Fibroblast of lung (primary cell): ENCODE measurements at regions not wholly inside any gene's neighbourhood (a gene's known extent, or its start where the extent isn't known, plus 50 kb on each side); places are given as distances from the start of the nearest gene placed in this dataset.
A peak's percentile ranks its signal among the peaks of the same experiment; 100 is the strongest.

Experiments used
- DNase-seq, 2 donors: peaks; one replicate each; pipeline versions ENCODE4 v3.0.0 to v3.0.0-alpha.2; 2010; ENCODE audit warnings: low read depth in 2 of 2
- H2AFZ ChIP-seq: 2 replicates; pipeline ENCODE4 v1.5.1; 2012; ENCODE audit warnings: low read length, control low read depth, inconsistent platforms
- H3K27ac ChIP-seq: 2 replicates; pipeline ENCODE4 v1.5.1; 2011; ENCODE audit warnings: low read length, control low read depth; ENCODE audit not compliant: insufficient read depth
- H3K27me3 ChIP-seq: 2 replicates; pipeline ENCODE4 v1.5.1; 2011; ENCODE audit warnings: mild to moderate bottlenecking, low read length; ENCODE audit not compliant: control insufficient read depth, insufficient read depth
- H3K36me3 ChIP-seq: 2 replicates; pipeline ENCODE4 v1.5.1; 2011; ENCODE audit warnings: low read length; ENCODE audit not compliant: control insufficient read depth, insufficient read depth
- H3K4me1 ChIP-seq: 2 replicates; pipeline ENCODE4 v1.5.1; 2011; ENCODE audit warnings: low read length; ENCODE audit not compliant: control insufficient read depth, insufficient read depth; ENCODE audit errors: extremely low read depth
- H3K4me2 ChIP-seq: 2 replicates; pipeline ENCODE4 v1.5.1; 2011; ENCODE audit warnings: low read length, control low read depth; ENCODE audit not compliant: insufficient read depth; ENCODE audit errors: extremely low read depth
- H3K4me3 ChIP-seq, 4 experiments: fragments of 200-600 bp in 1 of 4; sonication (generic) in 1 of 4; replicated peaks in 1 of 4; 2 replicates each; pipeline ENCODE4 v1.5.1; 2011 to 2016; ENCODE audit warnings: low read length in 4 of 4, low read depth in 3 of 4, mild to moderate bottlenecking in 3 of 4, control low read depth in 2 of 4, inconsistent platforms in 1 of 4, mixed read lengths in 1 of 4; ENCODE audit not compliant: insufficient read depth in 1 of 4; ENCODE audit errors: control extremely low read depth in 1 of 4
- H3K79me2 ChIP-seq: 2 replicates; pipeline ENCODE4 v1.5.1; 2012; ENCODE audit warnings: mild to moderate bottlenecking, low read length, inconsistent platforms; ENCODE audit not compliant: control insufficient read depth, insufficient read depth
- H3K9ac ChIP-seq: 2 replicates; pipeline ENCODE4 v1.5.1; 2011; ENCODE audit warnings: mild to moderate bottlenecking, low read length, control low read depth; ENCODE audit not compliant: insufficient read depth
- H3K9me3 ChIP-seq: 2 replicates; pipeline ENCODE4 v1.5.1; 2012; ENCODE audit warnings: low read depth, low read length; ENCODE audit not compliant: control insufficient read depth, insufficient read depth
- H4K20me1 ChIP-seq: 2 replicates; pipeline ENCODE4 v1.5.1; 2011; ENCODE audit warnings: low read length; ENCODE audit not compliant: control insufficient read depth, insufficient read depth; ENCODE audit errors: extremely low read depth
- CTCF ChIP-seq, 2 donors: IDR thresholded peaks in 1 of 2; conservative IDR thresholded peaks in 1 of 2; 1 replicate in 1 of 2; 2 replicates in 1 of 2; pipeline ENCODE4 v1.5.1; 2011 to 2012; ENCODE audit warnings: low read length in 2 of 2, control low read depth in 1 of 2, inconsistent platforms in 1 of 2, low read depth in 1 of 2, mild to moderate bottlenecking in 1 of 2
- EZH2 ChIP-seq: IDR thresholded peaks from 2 replicates; pipeline ENCODE4 v1.5.1; 2012; ENCODE audit warnings: low read length, control low read depth, mild to moderate bottlenecking; ENCODE audit errors: missing control alignments

GRCh38 chr12:67721248-67721647, 72.7 kb downstream of the DYRK2 start:
- H3K4me1 ChIP-seq: peaks cover 2% of the 10 kb centered on the region
- no peak overlapping the region for H3K27ac ChIP-seq
- no peaks in the 10 kb centered on the region for H3K36me3 ChIP-seq
- TF ChIP-seq EZH2 (no peak), CTCF (conservative IDR thresholded peaks at IDR 0.05 in 1 of 2, IDR thresholded peaks at IDR 0.05 in 1 of 2; ENCODE audit: low read depth in 1 of 2, low read length in 2 of 2) (no peak)
- H3K79me2 ChIP-seq: no peaks in the 10 kb centered on the region
- DNase-seq: no peak
- no peak overlapping the region for H3K4me2 ChIP-seq
- no peaks in the 10 kb centered on the region for H3K9me3 ChIP-seq
- H2AFZ ChIP-seq: no peak overlapping the region
- H3K27me3 ChIP-seq: no peaks in the 10 kb centered on the region
- no peak overlapping the region for H3K9ac ChIP-seq
- H4K20me1 ChIP-seq: no peaks in the 10 kb centered on the region
- H3K4me3 ChIP-seq: no peak overlapping the region

- no peaks in the 10 kb centered on the region for H3K36me3 ChIP-seq
- no peak for TF ChIP-seq CTCF (conservative IDR thresholded peaks at IDR 0.05 in 1 of 2, IDR thresholded peaks at IDR 0.05 in 1 of 2; ENCODE audit: low read depth in 1 of 2, low read length in 2 of 2)
- no peak for TF ChIP-seq EZH2
These were observed 73.8 kb downstream of the DYRK2 start for GRCh38 chr12:67722296-67722695.

GRCh38 chr12:67726868-67727267, 78.3 kb downstream of the DYRK2 start:
- Histone ChIP-seq H2AFZ (no peak overlapping the region), H3K9ac (no peak overlapping the region), H3K9me3 (no peaks in the 10 kb centered on the region), H4K20me1 (no peaks in the 10 kb centered on the region), H3K4me1 (no peaks in the 10 kb centered on the region), H3K4me2 (no peak overlapping the region), H3K36me3 (no peaks in the 10 kb centered on the region), H3K4me3 (no peak overlapping the region), H3K27me3 (no peaks in the 10 kb centered on the region), H3K79me2 (no peaks in the 10 kb centered on the region), H3K27ac (no peak overlapping the region)
- DNase-seq: no peak
- no peak for TF ChIP-seq EZH2
- no peak for TF ChIP-seq CTCF (conservative IDR thresholded peaks at IDR 0.05 in 1 of 2, IDR thresholded peaks at IDR 0.05 in 1 of 2; ENCODE audit: low read depth in 1 of 2, low read length in 2 of 2)

More at GRCh38 chr12:67722296-67722695, 73.8 kb downstream of the DYRK2 start:
- H3K79me2 ChIP-seq: no peaks in the 10 kb centered on the region
- no peaks in the 10 kb centered on the region for H3K9me3 ChIP-seq
- H3K4me2 ChIP-seq: no peak overlapping the region
- H3K4me3 ChIP-seq: no peak overlapping the region
- peaks cover 2% of the 10 kb centered on the region for H3K4me1 ChIP-seq
- no peaks in the 10 kb centered on the region for H3K27me3 ChIP-seq
- H3K9ac ChIP-seq: no peak overlapping the region
- H4K20me1 ChIP-seq: no peaks in the 10 kb centered on the region
- peak in 1 of 2 donors; percentile 42 for DNase-seq
- no peak overlapping the region for H2AFZ ChIP-seq
- H3K27ac ChIP-seq: no peak overlapping the region
